8988T (cell line): ENCODE measurements at regions not wholly inside any gene's neighbourhood (a gene's known extent, or its start where the extent isn't known, plus 50 kb on each side); places are given as distances from the start of the nearest gene placed in this dataset.

Experiments
- DNase-seq: peaks from one replicate; pipeline ENCODE4 v3.0.0; 2011

DNA sequence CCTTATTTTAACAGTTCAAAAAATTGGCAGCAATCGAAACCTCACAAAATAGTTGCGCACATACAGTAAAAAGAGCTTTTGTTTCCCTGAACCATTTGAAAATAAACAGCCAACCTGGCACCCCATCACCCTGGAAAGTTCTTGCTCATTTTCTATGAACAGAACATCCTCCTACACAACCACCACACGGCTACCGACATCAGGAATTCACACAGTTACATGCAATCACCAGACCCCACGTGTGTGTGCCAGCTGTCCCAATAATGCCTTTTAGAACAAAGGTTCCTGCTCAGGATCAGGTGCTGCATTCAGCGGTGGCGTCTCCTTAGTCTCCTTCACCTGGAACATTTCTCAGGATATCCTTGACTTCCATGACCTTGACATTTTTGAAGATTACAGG, 186.5 kb downstream of the KLF13 start:
- no peak for DNase-seq

DNA sequence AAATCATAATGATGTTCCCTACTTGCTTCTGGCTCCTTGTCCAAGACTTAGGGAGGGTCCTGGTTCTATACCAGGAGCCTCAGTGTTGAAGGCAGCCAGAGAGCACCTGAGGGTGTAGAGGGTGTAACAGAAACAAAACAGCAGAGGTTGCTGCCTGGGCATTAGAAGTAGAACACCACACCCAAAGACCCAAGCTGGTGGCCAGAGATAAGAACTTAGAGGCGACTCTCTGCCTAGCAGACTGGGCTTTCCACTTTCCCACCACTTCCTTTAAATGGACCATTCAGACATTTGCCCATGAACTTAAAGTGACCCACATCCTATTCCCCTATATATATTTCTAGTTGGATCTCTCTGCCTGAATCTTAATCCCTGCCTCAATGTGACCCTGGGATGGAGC, 189.8 kb downstream of the KLF13 start:
- no peak for DNase-seq

DNA sequence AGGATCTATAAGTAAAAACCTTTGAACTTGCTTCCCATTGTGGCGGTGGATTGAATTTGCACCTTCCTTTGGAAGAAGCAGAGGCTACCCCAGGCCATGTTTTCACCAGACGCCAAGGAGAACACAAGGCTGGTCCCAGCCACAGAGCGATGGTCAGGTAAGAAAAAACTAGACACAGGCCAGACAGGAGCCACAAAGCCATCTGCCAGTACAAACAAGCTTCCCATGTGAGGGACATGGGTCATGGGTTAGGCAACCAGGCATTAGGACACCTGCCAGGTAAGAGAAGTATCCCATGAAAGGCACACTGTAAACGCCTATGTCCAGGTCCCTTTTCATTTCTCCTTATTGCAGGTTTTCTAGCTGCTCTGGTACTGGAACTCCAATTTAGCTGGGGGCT, 190.2 kb downstream of the KLF13 start:
- DNase-seq: no peak

DNA sequence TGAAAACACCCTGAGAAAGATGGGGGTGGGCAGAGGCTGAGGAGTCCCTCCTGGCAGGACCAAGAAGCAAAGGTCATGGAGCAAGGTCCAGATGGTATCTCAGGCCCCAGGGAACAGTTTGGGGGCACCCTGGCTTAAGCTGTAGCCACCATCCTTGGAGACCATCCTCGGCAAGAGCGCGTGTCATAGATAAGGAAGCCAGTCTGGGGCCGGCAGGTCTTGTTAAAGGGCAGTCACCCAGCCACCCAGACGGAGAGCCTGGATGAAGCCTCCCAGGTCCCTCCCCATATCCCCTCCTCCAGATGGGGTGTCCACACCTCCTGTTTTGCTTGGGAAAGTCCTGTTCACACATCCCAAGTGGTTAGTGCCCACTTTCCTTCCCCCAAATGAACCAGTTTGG, 191.1 kb downstream of the KLF13 start:
- DNase-seq: no peak

DNA sequence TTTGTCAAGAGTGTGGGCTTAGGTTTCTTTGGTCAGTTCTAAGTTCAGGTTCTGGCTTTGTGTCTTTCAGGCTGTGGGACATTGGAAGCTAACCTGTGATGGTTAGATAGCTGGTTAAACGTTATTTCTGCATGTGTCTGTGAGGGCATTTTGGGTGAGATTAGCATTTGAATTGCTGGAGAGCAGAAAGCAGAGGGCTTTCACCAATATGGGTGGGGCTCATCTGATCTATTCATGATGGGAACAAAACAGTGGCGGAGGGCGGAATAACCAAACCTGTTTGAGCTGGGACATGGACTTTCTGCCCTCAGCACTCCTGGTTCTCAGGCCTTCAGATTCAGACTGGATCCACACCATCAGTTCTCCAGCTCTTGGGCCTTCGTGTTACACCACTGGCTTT, 195.4 kb downstream of the KLF13 start:
- DNase-seq: no peak

DNA sequence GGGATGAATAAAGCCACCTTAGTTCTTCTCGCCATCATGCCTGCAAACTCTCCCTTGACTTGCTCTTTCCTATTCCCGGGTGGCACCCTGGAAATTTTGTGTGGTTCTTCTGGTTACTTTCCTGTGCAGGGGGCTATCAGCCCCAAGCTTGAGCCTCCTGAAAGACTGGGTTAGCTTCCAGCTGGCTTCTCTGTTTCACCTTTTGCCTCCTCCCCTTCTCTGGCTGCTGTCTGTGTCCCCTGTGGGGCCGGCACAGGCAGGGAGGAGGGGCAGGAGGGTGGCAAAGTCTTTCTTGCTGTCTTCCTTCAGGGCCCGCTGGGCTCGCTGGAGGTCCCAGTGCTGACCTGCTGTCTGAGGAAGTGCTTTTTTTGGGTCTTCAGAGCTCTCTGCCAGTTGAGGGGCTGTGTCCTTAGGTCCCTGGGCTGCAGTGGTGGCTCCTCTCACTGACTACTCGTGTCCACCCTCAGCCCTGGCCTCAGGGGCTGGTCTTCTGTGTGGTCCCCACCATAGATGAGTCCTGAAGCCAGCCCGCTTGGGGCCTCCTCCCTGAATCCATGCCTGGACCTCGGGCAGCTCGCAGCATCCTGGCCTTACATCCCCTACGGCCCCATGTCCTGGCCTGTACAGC, 196.5 kb downstream of the KLF13 start:
- no peak for DNase-seq

DNA sequence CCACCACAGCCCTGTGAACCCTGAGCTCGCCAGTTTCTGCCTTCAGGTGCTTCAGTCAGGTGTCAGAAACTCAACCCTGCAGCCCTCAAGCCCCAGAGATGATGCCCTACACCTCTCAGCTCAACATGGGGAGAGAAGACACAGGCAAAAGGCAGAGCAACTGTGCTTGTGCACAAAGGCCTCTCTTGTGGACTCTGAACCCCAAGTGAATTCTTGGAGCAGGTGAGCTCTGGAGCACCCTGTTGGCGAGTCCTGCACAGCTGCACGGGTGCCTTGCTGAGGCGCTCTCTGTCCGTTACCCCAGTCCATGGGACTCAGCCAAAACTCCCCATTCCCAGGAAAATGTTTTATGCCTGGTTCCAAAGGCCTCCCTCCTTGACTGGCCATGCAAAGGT, 197.0 kb downstream of the KLF13 start:
- no peak for DNase-seq

DNA sequence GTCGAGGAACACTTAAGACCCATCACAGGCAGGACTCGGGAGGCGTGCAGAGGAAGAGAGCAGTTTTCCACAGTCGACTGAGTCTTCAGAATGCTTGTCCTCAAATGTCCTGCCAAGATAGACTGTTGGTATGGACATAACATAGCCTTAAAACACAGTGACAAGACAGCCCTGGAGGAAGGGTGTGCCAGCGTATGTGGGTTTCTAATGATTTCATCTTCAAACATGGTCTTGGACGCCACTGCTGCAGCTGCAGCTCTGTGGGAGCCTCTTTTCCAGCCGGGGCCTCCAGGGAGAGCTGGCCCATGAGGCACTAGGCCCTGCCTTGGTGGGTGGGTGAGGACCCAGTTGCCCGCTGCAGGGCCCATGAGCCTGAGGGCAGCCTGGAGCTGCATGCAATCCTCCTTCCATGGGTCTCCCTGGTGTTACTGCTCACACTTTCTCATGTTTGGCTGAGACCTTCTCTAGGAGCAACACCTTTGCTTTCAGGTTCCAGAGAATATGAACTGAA, 198.6 kb downstream of the KLF13 start:
- no peak for DNase-seq

DNA sequence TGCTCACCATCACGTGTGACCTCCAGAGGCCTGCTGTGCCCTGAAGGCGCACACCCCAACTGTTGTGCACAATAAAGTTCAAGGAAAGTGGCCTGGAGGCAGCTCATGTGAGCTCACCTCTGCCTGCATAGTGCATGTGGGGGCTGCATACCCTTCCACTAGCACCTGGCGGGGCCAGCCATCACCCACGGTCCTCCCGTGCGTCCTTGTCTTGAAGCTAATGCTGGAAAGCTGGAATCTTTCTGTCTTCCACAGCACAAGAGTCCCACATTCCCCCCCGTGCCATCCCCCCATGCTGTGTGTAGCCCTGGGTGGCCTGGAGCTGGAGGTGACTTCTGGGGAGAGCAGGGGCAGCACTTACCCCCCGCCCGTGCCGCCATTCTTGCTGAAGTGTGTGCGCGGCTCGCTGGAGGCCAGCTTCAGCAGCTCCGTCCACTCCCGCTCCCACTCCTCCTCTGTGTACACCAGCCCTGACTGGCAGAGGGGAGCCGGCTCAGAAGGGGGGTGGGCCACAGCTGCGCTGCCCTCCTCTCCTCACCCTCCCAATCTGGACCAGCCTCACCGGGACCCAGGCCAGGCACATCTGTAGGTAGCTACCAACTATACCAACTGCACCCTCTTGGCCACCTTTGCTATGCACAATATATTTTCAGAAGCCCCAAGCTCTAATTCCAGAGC, 199.5 kb downstream of the KLF13 start:
- DNase-seq: no peak

DNA sequence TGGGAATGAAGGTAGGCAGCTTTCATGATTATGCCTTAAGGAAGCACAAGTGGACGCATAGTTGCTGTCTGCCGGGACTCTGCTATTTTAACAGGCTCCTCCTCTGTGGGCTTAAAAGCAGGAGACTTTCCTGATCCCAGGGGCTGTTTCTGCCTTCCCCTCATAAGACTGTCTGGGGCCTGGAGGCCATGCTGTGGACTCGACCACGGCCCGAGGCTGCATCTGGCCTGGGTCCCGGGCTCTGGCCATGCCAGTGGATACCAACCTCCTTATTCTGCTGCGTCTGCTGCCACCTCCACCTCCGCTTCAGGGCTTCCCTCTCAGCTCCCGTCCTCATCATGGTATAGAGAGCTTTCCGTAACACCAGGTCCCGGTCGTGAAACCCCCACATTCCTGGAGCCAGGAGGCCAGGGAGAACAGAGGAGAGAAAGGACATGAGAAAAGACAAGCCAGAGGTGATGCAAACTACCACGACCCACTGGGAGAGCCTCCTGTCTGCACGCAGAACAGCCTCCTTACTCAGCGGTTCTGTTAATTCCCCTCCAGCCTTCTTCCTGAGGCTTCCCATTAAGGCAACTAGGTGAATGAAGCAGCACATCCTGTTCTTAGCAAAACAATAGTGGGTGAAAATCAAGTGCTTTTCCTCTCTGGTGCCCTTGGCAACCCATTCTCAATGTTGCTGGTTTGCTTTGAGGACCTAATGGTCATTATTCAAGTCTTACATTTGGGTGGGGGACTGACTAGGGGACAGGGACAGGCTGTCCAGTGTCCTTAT, 200.5 kb downstream of the KLF13 start:
- DNase-seq: no peak

DNA sequence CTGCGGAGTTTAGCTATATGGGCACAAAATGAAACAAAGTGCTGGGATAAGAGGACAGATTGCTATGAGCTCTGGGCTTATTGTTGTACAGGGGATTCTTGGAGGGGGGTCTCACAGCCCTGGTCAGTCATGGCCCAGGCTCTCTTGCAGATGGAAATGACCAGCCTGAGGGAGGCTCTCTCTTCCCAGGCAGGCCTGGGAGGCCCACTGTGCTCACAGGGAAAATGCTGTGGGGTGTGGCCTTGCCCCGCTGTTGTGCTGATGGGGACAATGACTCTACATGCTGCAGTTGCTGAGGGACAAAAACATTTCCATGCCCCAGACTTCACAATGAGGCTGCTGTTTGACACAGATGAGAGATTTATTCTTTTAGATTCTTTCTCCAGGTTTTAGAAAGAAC, 202.2 kb downstream of the KLF13 start:
- DNase-seq: no peak

DNA sequence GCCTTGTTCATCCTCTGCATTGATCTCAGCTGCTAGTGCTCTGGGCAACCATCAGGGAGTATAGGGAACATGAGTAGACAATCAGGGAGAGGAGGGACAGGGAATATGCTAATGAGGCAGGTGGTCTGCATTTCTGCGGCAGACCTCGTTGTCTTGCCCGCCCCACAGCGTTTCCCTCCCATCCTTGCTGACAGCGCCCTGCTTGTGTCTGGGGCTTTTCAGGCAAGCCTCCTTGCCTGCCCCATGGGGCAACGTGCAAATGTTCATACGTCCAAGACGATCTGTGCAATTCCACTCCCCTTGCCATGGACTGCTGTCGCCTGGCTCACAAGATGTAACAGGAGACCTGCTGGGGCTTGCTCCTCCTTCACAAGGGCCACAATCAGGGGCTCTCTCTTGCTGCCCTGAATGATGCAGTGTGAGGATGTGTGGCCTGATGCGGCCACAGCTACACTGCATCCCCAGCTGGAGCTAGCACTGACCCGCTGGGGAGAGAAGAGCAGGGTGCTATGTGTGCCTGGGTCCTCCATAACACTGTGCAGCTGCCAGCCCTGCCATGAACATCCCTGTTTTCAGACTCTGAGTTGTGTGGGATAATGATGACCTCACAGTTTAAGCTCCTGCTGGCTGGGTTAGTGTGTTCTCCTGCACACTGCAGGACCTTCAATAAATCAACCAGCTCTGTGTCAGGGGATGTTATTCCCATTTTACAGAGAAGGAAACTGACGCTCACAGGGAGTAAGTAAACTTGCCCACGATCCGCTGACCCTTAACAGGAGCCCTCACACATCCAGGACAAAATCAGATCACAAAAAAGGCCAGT, 211.3 kb downstream of the KLF13 start:
- DNase-seq: no peak

DNA sequence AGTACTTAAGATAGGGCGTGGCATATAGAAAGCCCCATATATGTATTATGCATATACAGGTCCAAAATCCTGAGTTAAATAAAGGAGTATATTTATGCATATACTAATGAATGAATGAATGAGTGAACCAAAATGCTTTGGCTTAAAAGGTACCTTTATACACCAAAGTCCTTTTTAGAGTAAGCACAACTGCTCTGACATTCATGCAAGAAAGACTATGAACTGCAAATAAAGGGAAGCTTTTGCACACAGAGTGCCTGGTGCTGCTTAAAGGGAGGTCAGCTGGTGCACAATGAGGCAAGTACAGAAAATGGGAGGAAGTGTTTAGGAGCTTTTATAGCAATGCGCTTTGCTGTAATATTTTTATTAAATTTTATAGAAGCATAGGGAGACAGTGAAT, 214.0 kb downstream of the KLF13 start:
- no peak for DNase-seq

DNA sequence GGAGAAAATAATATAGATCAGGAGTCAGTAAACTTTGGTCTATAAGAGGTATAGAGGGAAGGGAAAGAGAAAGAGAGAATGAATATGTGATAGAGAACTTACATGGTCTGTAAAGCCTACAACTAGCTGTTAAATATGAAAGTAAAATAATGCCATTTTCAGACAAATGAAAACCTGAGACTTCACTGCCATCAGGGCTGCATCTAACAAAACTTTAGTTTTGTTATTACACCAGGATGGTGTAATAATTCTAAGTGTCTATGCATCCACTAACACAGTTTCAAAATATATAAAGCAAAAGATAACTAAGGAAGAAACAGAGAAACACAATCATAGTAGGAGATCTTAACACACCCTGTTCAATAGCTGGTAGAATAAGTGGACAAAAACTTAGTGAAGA, 217.7 kb downstream of the KLF13 start:
- DNase-seq: no peak

DNA sequence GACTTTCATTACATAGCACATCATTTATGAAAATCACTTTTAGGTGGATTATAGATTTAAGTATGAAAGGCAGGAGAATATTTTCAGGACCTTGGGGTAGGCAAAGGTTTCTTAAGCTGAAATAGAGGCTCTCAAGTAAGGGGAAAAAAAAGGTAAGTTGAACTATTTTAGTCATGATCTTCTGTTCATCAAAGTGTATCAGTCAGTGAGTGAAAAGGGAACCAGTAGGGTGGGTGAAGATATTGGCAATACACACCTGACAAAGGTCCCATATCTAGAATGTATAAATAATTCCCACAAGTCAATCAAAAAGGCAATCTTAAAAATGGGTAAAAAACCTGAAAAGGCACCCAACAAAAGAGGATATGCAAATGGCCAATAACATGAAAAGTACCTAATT, 218.6 kb downstream of the KLF13 start:
- no peak for DNase-seq

DNA sequence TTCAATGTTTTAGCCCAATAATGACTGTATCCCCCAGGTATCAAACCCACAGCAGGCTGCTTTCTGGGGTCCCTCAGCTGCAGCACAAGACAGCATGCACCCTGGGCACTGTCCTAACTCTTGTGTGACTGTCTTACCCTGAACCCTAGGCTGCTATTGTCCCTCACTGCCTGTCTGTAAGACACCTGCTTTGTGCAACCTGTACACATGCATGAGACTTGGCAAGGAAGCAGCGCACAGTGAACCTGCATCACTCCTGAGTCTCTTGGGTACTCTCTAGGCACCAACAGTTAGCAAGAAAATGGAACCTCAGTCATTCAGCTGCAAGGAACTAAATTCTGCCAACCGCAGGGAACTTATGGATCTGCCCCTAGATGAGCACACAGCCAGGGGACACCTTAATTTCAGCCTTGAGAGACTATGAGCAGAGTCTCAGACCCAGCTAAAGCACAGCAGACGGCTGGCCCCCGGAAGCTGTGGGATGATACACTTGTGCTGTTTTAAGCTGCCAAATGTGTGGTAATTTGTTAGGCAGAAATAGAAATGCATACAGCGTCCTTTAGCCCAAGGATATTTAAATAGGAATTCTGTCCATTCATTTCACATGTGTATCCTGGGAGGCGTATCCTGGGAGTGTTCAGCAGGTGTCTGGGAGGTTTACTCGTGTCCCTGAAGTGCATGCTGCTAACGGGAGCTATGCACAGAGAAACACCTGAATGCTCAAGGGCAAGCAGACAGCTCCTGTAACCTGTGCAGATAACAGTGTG, 223.8 kb downstream of the KLF13 start:
- DNase-seq: no peak

DNA sequence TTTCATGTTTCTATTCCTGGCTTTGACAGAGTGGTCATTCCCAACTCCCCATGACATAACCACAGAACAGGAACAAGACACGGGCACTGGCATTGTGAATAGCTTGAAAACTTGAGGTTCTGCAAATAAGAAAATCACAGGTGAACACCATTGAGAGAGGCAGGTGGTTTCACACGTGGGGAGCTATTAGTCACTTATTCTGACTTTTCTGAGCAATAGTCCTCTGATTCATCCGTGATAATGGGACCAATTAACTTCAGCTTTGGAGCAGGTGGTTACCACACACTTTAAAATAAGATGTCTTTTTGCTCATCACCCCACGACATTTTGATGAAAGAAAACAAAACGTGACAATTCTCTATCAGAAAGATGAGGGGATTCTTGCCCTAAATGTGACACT, 224.7 kb downstream of the KLF13 start:
- DNase-seq: no peak

DNA sequence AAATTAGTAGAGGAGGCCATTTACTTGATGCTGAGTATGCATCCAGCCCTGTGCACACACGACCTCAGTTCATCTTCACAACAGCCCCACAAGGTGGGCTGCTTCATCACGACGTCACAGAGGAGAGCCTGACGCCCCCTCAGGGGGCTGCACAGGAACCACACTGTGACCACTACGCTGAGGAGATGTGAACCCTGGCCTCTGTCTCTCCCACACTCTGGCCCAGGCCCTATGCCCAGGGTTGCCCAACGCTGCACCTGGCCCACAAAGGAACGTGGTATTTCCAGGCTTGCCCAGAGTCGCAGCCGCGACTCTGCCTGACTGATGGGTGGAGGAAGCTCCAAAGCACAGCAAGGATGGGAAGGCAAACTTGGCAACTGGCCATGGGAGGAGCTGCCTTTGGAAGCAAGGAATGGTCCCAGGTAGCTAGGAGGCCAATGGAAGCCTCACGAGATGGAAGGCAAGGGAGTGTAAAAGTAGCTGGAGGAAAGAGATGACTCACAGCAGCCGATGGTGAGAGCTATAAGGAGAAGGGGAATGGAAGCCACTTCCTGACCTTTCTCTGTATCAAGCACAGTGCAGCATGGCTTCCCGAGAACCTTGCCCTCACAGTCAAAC, 226.0 kb downstream of the KLF13 start:
- no peak for DNase-seq

DNA sequence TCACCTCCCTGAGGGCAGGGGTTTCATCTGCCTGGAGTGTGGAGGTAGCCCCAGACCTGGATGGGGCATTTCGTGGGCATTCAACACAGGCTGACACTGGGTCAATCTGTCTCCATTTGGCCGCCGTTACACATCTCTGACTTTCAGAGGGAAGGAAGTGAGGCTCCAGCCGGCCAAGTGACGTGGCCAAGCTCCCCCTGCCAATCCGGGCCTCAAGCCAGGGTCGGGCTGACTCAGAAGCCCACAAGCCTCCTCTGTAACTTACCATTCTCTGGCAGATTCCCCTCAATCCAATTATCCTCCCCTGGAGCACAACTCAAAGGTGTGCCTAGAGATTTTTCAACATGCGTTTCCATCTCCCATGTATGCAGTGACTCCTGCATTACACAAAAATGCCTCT, 227.6 kb downstream of the KLF13 start:
- DNase-seq: no peak

DNA sequence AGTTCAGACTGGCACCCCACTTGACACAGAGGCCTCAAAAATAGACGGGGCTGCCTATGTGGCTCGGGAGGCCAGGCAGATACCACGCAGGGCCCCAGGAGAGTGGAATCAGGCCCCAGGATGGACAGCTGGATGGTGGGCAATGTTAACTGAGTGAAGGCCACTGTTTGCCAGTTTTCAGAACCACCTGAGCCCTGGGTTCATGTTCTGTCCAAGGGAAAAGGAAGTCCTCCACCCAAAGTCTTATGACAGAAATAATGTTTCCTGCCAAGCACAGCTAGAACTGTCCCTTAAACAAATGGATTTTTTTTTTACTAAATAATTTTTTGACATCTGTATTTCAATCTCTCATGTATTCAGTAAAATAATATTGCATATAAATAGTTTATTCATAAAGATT, 228.4 kb downstream of the KLF13 start:
- DNase-seq: no peak

DNA sequence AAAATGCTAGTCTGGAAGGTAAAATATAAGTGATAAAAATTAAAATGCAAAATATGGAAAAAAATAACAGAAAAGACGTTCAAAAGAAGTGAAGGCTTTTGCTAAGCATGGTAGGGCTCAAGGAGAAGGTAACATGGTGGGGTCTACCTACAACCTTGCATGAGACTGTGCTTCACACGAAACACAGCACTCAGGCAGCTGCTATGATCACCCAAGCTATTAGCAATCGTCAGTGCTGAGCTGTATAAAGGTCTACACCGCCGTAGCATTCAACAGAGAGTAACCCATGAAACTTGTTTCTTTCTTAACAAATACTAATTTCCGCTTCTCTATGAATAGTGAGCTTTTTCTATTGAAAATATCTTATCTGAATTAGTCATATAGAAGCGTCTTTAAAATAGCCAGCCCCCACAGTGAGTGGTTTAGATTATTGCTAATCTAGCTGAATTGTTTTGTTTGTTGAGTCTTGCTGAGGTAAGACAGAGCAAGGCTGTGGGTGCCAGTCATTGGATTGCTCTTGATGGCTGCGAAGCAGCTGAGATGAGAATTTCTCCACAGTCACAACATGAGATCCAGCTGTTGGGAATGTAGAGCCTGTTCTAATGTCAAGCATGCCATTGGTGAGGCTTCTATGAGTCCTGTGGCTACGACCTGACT, 230.0 kb downstream of the KLF13 start:
- no peak for DNase-seq

DNA sequence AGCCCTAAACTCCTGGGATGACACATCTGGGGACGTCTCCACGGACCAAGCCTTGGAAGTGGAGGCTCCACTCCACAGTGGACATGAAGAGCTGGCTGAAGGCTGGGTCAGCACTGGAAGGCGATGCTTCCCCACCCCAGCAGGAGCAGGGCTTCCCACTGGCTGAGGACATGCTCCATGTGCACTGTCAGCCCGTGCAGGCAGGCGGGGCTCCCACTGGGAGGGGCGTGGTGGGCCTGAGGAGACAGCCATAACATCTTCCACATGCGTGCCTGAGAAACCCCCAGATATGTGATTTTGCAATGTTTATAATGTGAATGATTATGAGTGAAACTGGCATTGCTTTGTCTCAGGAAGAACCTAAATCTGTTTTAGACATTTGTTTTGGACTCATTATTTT, 231.3 kb downstream of the KLF13 start:
- DNase-seq: no peak
